ENCODE measurements at regions not wholly inside any gene's neighbourhood (a gene's known extent, or its start where the extent isn't known, plus 50 kb on each side); places are given as distances from the start of the nearest gene placed in this dataset.
"Not testable (repeated sequence)": the region's sequence is repeated elsewhere in the genome, so short reads cannot be mapped to it uniquely, and the experiment has no call there.

DNA sequence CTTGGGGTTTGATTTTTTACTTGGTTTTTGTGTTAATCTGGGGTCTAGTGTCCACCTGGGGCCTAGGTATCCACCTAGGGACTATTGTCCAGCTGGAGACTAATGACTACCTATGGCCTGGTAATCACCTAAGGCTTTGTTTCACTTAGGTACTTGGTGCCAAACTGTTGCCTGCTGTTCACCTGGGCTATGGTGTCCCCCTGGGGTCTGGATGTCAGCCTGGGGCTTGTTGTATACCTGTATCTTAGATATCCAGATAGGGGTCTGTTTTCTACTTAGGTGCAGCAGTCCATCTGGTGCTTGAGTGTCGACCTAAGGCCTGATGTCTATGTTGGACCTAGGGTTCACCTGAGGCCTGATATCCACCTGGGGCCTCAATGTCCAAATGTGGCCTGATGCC, 193.1 kb downstream of the POTEM start:
- ATAC-seq; H3K36me3 ChIP-seq; H3K27me3 ChIP-seq; DNase-seq; H3K4me3 ChIP-seq; H3K4me1 ChIP-seq; intact Hi-C loops (cut with DNase I); H3K27ac ChIP-seq: not testable (repeated sequence)
- peaks cover 0 to 22% (median 0%) of the 10 kb centered on the region in 11 donors for H3K9me3 ChIP-seq
- no CpG with 5 or more reads among the region's 1 CpG for WGBS, 2 donors

DNA sequence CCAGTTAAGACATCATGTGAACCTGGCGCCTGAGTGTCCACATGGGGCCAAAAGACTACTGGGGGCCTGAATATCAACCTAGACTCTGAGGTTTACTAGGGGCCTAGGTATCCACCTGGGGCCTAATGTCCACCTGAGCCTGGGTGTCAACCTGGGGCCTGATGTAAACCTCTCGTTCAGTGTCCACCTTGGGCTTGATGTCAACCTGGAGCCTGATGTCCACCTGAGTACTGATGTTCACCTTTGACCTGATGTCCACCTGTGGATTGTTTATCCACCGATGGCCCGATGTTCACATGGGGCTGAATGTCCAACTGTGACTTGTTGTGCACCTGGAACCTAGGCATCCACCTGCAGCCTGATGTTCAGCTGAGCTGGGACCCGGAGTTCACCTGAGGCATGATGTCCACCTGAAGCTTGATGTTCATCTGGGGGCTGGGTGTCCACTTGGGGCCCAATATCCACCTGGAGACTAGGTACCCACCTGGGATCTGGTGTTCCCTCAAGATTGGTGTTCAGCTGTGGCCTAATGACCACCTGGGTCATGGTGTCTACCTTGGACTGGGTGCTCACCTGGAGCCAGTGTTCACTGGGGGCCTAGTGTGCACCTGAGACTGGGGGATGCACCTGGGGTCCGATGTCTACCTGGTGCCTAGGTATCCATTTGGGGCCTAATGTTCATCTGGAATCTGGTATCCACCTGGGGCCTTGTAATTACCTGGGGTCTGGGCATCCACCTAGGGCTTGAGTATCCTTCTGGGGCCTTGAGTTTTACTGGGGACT, 194.2 kb downstream of the POTEM start:
- H3K4me3 ChIP-seq; H3K4me1 ChIP-seq; DNase-seq; H3K27ac ChIP-seq; H3K27me3 ChIP-seq; H3K36me3 ChIP-seq; intact Hi-C loops (cut with DNase I); ATAC-seq: not testable (repeated sequence)
- 70 to 74% methylated on average over 6 of the region's 6 CpGs for WGBS, 2 donors
- H3K9me3 ChIP-seq: peaks cover 0 to 26% (median 0%) of the 10 kb centered on the region in 11 donors

DNA sequence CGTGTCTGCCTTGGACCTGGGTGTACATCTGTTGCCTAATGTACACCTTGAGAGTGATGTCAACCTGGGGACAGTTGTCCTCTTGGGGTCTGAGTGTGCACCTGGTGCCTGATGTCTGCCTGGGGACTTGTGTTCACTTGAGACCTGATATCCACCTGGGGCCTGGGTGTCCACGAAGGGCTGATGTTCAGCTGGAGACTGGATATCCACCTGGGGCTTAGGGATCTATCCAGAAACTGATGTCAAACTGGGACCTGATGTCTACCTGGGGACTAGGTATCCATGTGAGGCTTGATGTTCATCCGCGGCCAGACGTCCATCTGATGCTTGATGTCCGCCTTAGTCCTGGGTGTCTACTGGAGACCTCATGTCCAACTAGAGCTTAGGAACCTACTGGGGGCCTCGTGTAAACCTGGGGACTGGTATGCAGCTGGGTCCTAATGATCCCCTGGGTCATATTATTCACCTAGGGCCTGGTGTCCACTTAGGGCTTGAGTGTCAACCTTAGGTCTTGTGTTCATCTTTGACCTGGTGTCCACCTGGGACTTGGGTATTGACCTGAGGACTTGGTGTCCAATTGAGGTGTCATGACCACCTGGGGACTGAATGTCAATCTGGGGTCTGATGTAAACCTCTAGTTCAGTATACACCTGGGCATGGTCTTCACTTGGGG, 194.9 kb downstream of the POTEM start:
- H3K4me1 ChIP-seq; H3K36me3 ChIP-seq; DNase-seq; ATAC-seq; intact Hi-C loops (cut with DNase I); H3K27ac ChIP-seq; H3K27me3 ChIP-seq; H3K4me3 ChIP-seq: not testable (repeated sequence)
- 58 to 62% methylated on average over 6 of the region's 7 CpGs for WGBS, 2 donors
- H3K9me3 ChIP-seq: peaks cover 0 to 24% (median 0%) of the 10 kb centered on the region in 11 donors

DNA sequence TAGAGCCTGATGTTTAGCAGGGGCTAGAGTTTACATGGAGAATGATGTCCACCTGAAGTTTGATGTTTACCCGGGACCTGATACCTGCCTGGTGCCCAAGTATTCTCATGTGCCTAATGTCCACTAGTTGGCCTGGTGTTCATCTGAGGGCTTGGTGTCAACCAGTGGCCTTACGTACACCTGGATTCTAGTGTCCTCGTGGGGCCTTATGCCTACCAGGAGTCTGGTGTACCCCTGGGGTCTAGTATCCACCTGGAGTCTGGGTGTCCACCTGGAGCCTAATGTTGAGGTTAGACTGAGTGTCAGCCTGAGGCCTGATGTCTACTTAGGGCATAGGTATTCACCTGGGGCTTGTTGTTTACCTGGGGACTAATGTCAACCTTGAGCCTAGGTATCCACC, 195.7 kb downstream of the POTEM start:
- intact Hi-C loops (cut with DNase I); H3K27me3 ChIP-seq; ATAC-seq; H3K27ac ChIP-seq; DNase-seq; H3K4me3 ChIP-seq; H3K4me1 ChIP-seq; H3K36me3 ChIP-seq: not testable (repeated sequence)
- H3K9me3 ChIP-seq: peaks cover 0 to 29% (median 0%) of the 10 kb centered on the region in 11 donors
- 63 to 67% methylated on average over 2 of the region's 3 CpGs for WGBS, 2 donors

DNA sequence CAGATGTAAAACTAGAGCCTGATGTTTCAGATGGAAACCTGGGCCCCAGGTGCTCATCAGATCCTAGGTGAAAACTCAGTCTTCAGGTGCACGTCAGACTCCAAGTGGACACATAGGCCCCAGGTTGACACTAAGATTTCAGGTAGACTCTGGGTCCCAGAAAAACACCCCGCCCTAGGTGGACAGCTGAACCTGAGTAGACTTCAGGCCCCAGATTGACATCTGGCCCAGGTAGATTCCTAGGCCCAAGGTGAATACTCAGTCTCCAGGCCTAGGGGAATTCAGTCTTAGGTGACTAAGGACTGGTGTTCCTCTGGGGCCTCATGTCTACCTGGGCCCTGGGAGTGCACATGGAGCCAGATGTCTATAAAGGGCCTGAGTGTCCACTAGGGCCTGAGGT, 196.7 kb downstream of the POTEM start:
- ATAC-seq; H3K4me1 ChIP-seq; intact Hi-C loops (cut with DNase I); H3K36me3 ChIP-seq; H3K4me3 ChIP-seq; H3K27ac ChIP-seq; DNase-seq; H3K27me3 ChIP-seq: not testable (repeated sequence)
- WGBS, 2 donors: 61 to 65% methylated on average over 2 of the region's 2 CpGs
- H3K9me3 ChIP-seq: peaks cover 0 to 33% (median 0%) of the 10 kb centered on the region in 11 donors

DNA sequence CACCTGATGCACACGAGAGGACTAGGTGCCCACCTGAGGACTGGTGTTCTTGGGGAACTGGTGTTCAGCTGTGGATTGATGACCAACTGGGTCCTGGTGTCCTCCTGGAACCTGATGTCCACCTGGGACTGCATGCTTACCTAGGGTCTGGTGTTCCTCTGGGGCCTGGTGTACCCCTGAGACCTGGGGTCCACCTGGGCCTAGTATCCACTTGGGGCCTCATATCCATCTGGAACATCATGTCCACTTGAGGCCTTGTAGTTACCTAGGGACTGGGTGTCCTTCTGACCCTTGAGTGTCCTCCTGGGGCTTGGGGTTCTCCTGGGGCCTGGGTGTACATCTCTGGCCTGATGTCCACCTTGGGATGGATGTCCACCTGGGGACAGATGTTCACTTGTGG, 197.2 kb downstream of the POTEM start:
- H3K27ac ChIP-seq; ATAC-seq; H3K27me3 ChIP-seq; H3K4me3 ChIP-seq; H3K4me1 ChIP-seq; H3K36me3 ChIP-seq; DNase-seq; intact Hi-C loops (cut with DNase I): not testable (repeated sequence)
- peaks cover 0 to 38% (median 0%) of the 10 kb centered on the region in 11 donors for H3K9me3 ChIP-seq
- no CpG with 5 or more reads among the region's 1 CpG for WGBS, 2 donors

DNA sequence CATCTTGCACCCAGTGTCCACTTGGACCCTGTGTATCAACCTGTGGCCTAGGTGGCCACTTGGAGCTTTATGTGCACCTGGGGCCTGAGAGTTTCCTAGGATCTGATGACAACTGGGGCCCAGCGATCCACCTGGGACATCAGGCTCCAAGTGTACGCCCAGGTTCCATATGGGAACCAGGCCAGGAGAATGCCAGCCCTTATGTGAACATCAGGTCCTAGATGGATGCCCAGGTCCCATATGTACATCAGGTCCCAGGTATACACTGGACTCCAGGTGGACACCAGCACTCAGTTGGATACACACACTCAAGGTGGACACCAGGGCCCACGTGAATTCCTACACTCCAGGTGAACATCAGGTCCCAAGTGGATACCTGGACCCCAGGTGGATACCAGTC, 198.8 kb downstream of the POTEM start:
- H3K27ac ChIP-seq; DNase-seq; ATAC-seq; intact Hi-C loops (cut with DNase I); H3K4me3 ChIP-seq; H3K27me3 ChIP-seq; H3K36me3 ChIP-seq; H3K4me1 ChIP-seq: not testable (repeated sequence)
- peaks cover 0 to 46% (median 0%) of the 10 kb centered on the region in 11 donors for H3K9me3 ChIP-seq
- WGBS, 2 donors: 73 to 84% methylated on average over 3 of the region's 3 CpGs

DNA sequence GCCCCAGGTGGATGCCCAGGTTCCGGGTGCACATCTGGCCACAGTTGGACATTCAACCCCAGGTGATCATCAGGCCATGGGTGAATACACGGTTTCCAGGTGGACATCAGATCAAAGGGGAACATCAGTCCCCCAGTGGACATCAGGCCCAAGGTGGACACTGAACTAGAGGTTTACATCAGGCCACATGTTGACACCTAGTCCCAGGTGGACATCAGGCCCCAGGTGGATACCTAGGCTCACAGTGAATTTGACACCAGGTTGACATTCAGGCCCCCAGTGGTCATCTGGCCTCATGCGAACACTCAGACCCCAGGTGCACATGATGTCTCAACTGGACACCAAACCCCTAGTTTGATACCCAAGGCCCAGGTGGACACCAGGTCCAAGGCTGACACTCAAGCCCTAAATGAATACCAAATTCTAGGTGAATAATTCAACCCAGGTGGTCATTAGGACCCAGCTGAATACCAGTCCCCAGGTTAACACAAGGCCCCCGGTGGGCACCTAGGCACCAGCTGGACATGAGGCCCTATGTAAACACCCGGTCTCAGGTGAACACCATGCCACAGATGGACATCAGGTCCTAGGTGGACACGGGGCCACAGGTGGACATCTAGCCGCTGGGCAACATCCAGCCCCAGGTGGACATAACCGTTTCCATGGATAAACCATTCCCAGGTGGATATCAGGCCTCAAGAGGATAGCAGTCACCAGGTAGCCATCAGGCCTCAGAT, 200.4 kb downstream of the POTEM start:
- WGBS, 2 donors: 82 to 86% methylated on average over 8 of the region's 8 CpGs
- H3K4me1 ChIP-seq; H3K27ac ChIP-seq; ATAC-seq; H3K27me3 ChIP-seq; H3K36me3 ChIP-seq; intact Hi-C loops (cut with DNase I); DNase-seq; H3K4me3 ChIP-seq: not testable (repeated sequence)
- H3K9me3 ChIP-seq: peaks cover 0 to 43% (median 0%) of the 10 kb centered on the region in 11 donors

DNA sequence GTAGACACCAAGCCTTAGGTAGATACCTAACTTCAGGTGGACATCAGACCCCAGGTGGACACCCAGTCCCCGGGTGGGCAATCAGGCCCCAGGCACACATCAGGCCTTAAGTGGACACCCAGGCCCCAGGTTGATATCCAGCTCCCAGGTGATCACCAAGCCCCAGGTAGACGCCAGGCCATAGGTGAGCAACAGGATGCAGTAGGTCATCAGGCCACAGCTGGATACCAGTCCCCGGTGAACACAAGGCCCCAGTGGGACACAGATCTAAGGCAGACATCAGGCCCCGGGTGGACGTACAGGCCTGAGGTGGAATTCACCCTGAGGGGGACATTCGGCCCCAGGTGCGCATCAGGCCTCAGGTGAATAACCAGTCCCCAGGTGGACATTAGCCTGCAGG, 201.0 kb downstream of the POTEM start:
- intact Hi-C loops (cut with DNase I); H3K4me1 ChIP-seq; H3K27me3 ChIP-seq; DNase-seq; H3K27ac ChIP-seq; ATAC-seq; H3K4me3 ChIP-seq; H3K36me3 ChIP-seq: not testable (repeated sequence)
- WGBS, 2 donors: 88 to 91% methylated on average over 7 of the region's 7 CpGs
- peaks cover 0 to 45% (median 0%) of the 10 kb centered on the region in 11 donors for H3K9me3 ChIP-seq

DNA sequence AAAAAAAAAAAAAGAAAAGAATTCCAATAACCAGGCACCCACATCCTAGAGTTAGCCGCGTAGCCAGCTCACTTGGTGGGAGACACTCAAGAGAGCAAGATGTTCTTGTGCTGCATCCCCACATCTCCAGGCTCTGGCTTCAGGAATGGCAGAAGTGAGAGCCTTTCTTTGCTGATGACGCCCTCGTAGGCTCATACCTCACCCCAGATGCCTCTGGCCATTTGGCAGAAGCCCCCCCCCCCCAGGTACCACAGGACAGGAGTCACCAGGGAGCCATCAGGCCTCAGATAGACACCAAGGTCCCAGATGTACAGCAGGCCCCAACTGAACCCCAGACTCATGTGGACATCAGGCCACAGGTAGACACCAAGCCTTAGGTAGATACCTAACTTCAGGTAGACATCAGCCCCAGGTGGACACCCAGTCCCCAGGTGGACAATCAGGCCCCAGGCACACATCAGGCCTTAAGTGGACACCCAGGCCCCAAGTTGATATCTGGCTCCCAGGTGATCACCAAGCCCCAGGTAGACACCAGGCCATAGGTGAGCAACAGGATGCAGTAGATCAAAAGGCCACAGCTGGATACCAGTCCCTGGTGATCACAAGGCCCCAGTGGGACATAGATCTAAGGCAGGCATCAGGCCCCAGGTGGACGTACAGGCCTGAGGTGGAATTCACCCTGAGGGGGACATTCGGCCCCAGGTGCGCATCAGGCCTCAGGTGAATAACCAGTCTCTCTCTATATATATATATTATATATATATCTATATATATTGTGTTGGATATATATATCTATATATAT, 202.5 kb downstream of the POTEM start:
- intact Hi-C loops (cut with DNase I): not testable (repeated sequence)

More for the DNA sequence above, 202.5 kb downstream of the POTEM start:
- ATAC-seq, H3K27ac ChIP-seq, H3K36me3 ChIP-seq, H3K4me3 ChIP-seq, DNase-seq, H3K4me1 ChIP-seq, H3K27me3 ChIP-seq: not testable (repeated sequence)
- 70 to 79% methylated on average over 7 of the region's 7 CpGs for WGBS, 2 donors
- peaks cover 0 to 39% (median 0%) of the 10 kb centered on the region in 11 donors for H3K9me3 ChIP-seq

Measured in heart right ventricle (tissue), 16 donors.